ENCODE measurements at regions not wholly inside any gene's neighbourhood (a gene's known extent, or its start where the extent isn't known, plus 50 kb on each side); places are given as distances from the start of the nearest gene placed in this dataset.

DNA sequence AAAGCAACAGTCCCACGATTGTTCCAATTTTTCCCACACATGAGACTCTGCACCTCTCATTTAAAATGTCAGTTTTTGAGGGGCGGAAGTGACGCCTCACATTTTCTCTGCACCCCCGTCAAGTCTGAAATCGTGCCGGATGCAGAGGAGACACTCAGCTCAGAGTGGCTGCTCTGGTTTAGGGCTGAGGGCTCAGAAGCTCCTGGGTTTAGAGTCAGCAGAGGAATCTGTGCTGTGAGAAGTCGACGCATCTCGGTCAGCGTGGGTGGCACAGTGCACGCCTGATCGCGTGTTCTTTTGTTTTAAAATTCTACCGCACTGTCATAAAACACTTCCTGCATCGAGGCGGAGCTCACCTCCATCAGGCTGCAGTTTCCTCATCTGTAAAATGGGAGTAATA, 116.7 kb upstream of the ADRA2C start (continued):
- TF ChIP-seq, protein P1, sequence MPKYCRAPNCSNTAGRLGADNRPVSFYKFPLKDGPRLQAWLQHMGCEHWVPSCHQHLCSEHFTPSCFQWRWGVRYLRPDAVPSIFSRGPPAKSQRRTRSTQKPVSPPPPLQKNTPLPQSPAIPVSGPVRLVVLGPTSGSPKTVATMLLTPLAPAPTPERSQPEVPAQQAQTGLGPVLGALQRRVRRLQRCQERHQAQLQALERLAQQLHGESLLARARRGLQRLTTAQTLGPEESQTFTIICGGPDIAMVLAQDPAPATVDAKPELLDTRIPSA (CRISPR knock-in tag; IDR thresholded peaks at IDR 0.05; ENCODE audit: borderline replicate concordance) = no peak
- TF ChIP-seq TCF12 (IDR thresholded peaks at IDR 0.05) = no peak
- TF ChIP-seq TCF12 (CRISPR knock-in tag; IDR thresholded peaks at IDR 0.05) = no peak
- TF ChIP-seq, protein P2, sequence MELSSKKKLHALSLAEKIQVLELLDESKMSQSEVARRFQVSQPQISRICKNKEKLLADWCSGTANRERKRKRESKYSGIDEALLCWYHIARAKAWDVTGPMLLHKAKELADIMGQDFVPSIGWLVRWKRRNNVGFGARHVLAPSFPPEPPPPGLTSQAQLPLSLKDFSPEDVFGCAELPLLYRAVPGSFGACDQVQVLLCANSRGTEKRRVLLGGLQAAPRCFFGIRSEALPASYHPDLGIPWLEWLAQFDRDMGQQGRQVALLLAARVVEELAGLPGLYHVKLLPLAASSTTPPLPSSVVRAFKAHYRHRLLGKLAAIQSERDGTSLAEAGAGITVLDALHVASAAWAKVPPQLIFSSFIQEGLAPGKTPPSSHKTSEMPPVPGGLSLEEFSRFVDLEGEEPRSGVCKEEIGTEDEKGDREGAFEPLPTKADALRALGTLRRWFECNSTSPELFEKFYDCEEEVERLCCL (CRISPR knock-in tag; IDR thresholded peaks at IDR 0.05; ENCODE audit: borderline replicate concordance) = no peak
- no peak for TF ChIP-seq AGO1 (IDR thresholded peaks at IDR 0.05; ENCODE audit: low read depth, low read length, poor library complexity, severe bottlenecking)
- no peak for TF ChIP-seq ZBTB42 (CRISPR knock-in tag; IDR thresholded peaks at IDR 0.05)
- no peak for TF ChIP-seq RELA (CRISPR knock-in tag; IDR thresholded peaks at IDR 0.05)
- TF ChIP-seq ATF7 (IDR thresholded peaks at IDR 0.05) = no peak
- no peak for TF ChIP-seq ATF7 (CRISPR knock-in tag; IDR thresholded peaks at IDR 0.05)
- TF ChIP-seq, protein P3, sequence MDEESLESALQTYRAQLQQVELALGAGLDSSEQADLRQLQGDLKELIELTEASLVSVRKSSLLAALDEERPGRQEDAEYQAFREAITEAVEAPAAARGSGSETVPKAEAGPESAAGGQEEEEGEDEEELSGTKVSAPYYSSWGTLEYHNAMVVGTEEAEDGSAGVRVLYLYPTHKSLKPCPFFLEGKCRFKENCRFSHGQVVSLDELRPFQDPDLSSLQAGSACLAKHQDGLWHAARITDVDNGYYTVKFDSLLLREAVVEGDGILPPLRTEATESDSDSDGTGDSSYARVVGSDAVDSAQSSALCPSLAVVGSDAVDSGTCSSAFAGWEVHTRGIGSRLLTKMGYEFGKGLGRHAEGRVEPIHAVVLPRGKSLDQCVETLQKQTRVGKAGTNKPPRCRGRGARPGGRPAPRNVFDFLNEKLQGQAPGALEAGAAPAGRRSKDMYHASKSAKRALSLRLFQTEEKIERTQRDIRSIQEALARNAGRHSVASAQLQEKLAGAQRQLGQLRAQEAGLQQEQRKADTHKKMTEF (CRISPR knock-in tag; IDR thresholded peaks at IDR 0.05) = no peak
- no peak for TF ChIP-seq ZFX (CRISPR knock-in tag; IDR thresholded peaks at IDR 0.05; ENCODE audit: low read depth)
- no peak for TF ChIP-seq SRSF1 (optimal IDR thresholded peaks at IDR 0.05; ENCODE audit: low read depth, low read length)
